ENCODE measurements at regions not wholly inside any gene's neighbourhood (a gene's known extent, or its start where the extent isn't known, plus 50 kb on each side); places are given as distances from the start of the nearest gene placed in this dataset.

DNA sequence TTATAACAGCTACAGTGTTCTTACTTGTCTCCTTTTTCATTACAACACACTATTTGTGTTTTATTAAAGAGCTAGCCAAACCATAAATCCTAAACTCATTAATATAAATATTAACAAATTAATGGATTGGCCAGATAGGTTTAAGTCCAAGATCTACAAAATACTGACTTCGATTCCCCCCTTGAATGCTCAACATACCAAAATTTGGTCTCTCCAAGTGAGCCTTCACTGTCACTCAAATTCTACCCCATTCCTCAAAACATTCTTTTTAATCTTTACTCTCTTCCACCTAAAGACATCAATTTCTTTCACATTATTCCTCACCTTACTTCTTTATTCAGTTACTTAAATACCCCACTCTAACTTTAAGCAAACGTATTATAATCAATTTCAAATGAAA lies 281.5 kb downstream of the ICOS start:
- no peak for TF ChIP-seq POLR2A (IDR thresholded peaks at IDR 0.05)
- TF ChIP-seq, protein P1, sequence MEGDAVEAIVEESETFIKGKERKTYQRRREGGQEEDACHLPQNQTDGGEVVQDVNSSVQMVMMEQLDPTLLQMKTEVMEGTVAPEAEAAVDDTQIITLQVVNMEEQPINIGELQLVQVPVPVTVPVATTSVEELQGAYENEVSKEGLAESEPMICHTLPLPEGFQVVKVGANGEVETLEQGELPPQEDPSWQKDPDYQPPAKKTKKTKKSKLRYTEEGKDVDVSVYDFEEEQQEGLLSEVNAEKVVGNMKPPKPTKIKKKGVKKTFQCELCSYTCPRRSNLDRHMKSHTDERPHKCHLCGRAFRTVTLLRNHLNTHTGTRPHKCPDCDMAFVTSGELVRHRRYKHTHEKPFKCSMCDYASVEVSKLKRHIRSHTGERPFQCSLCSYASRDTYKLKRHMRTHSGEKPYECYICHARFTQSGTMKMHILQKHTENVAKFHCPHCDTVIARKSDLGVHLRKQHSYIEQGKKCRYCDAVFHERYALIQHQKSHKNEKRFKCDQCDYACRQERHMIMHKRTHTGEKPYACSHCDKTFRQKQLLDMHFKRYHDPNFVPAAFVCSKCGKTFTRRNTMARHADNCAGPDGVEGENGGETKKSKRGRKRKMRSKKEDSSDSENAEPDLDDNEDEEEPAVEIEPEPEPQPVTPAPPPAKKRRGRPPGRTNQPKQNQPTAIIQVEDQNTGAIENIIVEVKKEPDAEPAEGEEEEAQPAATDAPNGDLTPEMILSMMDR (IDR thresholded peaks at IDR 0.05 in 4 of 5, conservative IDR thresholded peaks at IDR 0.05 in 1 of 5), result no peak
